ENCODE measurements at regions not wholly inside any gene's neighbourhood (a gene's known extent, or its start where the extent isn't known, plus 50 kb on each side); places are given as distances from the start of the nearest gene placed in this dataset.

- Mint-ChIP-seq H3K4me1 (ENCODE audit: low read depth) (no peaks in the 10 kb centered on the region), H3K4me3 (no peak overlapping the region), H3K36me3 (ENCODE audit: low read depth) (no peaks in the 10 kb centered on the region), H3K27me3 (peaks cover 48% of the 10 kb centered on the region), H3K9me3 (no peaks in the 10 kb centered on the region), H3K27ac (no peak overlapping the region)
- intact Hi-C loops (cut with micrococcal nuclease): no loop called here
Measured at GRCh38 chr16:50464325-50465290, 83.6 kb upstream of the NKD1 start.

DNA sequence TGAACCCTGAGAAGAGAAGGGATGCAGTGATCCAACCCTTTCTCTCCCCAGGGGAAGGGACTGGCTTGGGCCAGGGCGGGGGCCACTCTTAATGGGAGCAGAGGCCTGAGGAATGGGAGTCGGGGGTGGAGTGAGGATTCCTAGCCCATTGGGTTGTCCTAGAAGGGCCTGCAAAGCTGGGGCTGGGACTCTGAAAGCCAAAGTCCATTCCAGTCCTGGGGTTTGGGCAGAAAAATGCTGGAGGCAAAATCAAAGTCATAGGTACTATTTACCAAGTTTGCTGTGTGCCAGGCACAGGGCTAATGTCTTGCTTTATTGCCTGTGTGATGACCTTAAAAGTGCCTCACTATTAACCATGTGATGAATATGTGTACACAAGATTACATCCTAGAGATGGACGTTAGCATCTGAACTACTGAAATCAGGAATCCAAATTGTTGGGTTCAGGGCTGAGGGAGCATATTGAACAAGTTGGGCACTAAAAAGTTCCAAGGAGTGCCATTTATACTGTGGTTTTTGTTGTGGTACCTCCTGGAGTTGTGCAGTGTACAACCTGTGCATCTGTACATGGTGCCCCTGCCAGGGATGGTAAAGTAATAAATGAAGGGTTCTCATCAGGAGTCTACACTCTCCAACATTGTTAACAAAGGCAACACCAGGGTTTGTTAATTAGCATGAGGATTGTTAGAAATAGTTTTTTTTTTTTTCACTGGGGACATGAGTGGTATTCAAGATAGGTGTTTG is 84.4 kb upstream of the NKD1 start:
- intact Hi-C loops (cut with micrococcal nuclease): no loop called here
- no peaks in the 10 kb centered on the region for H3K4me1 Mint-ChIP-seq (ENCODE audit: low read depth)
- H3K9me3 Mint-ChIP-seq: no peaks in the 10 kb centered on the region
- no peaks in the 10 kb centered on the region for H3K36me3 Mint-ChIP-seq (ENCODE audit: low read depth)
- H3K4me3 Mint-ChIP-seq: no peak overlapping the region
- H3K27ac Mint-ChIP-seq: no peak overlapping the region
- H3K27me3 Mint-ChIP-seq: peaks cover 40% of the 10 kb centered on the region

- H3K4me3 Mint-ChIP-seq: no peak overlapping the region
- no peaks in the 10 kb centered on the region for H3K9me3 Mint-ChIP-seq
- H3K27ac Mint-ChIP-seq: no peak overlapping the region
- no peaks in the 10 kb centered on the region for H3K36me3 Mint-ChIP-seq (ENCODE audit: low read depth)
- intact Hi-C loops (cut with micrococcal nuclease): no loop called here
- peaks cover 36% of the 10 kb centered on the region for H3K27me3 Mint-ChIP-seq
- H3K4me1 Mint-ChIP-seq (ENCODE audit: low read depth): peaks cover 4% of the 10 kb centered on the region
Measured at GRCh38 chr16:50462793-50463507, 85.2 kb upstream of the NKD1 start.

DNA sequence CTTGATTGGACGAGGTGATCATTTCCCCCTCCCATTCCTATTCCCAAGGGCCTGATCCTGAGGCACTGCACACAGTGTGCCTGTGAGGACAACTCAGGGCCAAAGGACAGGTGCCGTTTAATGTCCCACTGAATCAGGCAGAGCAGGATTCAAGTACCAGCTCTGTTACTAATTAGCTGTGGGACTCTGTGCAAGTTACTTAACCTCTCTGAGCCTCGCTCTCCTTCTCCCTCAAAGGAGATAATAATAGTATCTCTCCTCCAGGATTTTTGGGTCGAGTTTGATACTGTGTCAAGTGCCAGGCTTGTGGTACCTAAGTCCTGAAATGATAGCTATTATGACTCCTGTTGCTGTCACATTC is 86.8 kb upstream of the NKD1 start:
- peaks cover 29% of the 10 kb centered on the region for H3K27me3 Mint-ChIP-seq
- no peaks in the 10 kb centered on the region for H3K9me3 Mint-ChIP-seq
- peaks cover 9% of the 10 kb centered on the region for H3K4me1 Mint-ChIP-seq (ENCODE audit: low read depth)
- no peak overlapping the region for H3K27ac Mint-ChIP-seq
- intact Hi-C loops (cut with micrococcal nuclease): no loop called here
- H3K36me3 Mint-ChIP-seq (ENCODE audit: low read depth): no peaks in the 10 kb centered on the region
- no peak overlapping the region for H3K4me3 Mint-ChIP-seq

- H3K27ac Mint-ChIP-seq: no peak overlapping the region
- no peak overlapping the region for H3K4me3 Mint-ChIP-seq
- intact Hi-C loops (cut with micrococcal nuclease): no loop called here
- H3K27me3 Mint-ChIP-seq: peaks cover 26% of the 10 kb centered on the region
- peaks cover 9% of the 10 kb centered on the region for H3K4me1 Mint-ChIP-seq (ENCODE audit: low read depth)
- no peaks in the 10 kb centered on the region for H3K9me3 Mint-ChIP-seq
- H3K36me3 Mint-ChIP-seq (ENCODE audit: low read depth): no peaks in the 10 kb centered on the region
Measured at GRCh38 chr16:50460538-50461399, 87.4 kb upstream of the NKD1 start.

DNA sequence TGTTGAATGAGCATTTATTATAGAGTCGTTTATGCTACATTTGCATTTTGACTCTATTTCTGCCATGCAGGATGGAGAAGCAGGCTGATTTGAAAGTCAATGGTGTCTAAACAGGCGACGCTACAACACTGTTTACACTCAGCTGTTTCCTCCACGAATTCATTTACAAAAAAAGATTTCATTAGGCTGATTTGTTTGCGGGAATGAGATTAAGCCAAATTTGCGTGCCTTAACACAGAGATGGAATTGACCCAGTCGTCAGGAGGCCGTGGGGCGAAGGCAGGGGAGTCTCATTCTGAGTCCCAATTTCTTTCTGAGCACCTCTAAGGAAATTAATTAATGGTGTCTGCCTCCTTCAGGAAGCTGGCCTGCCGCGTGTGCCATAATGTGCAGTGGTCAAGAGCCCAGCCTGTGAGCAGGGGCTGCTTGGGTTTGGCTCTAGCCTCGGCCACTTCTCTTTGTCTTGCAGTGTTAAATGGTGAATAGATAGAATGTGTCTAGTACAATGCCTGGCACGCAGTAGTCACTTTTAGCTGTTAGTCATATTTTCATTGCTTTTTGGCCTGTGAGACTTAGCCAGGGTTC is 88.6 kb upstream of the NKD1 start:
- H3K27ac Mint-ChIP-seq: no peak overlapping the region
- H3K9me3 Mint-ChIP-seq: no peaks in the 10 kb centered on the region
- H3K27me3 Mint-ChIP-seq: peaks cover 19% of the 10 kb centered on the region
- H3K36me3 Mint-ChIP-seq (ENCODE audit: low read depth): no peaks in the 10 kb centered on the region
- intact Hi-C loops (cut with micrococcal nuclease): no loop called here
- no peak overlapping the region for H3K4me3 Mint-ChIP-seq
- H3K4me1 Mint-ChIP-seq (ENCODE audit: low read depth): peaks cover 9% of the 10 kb centered on the region

DNA sequence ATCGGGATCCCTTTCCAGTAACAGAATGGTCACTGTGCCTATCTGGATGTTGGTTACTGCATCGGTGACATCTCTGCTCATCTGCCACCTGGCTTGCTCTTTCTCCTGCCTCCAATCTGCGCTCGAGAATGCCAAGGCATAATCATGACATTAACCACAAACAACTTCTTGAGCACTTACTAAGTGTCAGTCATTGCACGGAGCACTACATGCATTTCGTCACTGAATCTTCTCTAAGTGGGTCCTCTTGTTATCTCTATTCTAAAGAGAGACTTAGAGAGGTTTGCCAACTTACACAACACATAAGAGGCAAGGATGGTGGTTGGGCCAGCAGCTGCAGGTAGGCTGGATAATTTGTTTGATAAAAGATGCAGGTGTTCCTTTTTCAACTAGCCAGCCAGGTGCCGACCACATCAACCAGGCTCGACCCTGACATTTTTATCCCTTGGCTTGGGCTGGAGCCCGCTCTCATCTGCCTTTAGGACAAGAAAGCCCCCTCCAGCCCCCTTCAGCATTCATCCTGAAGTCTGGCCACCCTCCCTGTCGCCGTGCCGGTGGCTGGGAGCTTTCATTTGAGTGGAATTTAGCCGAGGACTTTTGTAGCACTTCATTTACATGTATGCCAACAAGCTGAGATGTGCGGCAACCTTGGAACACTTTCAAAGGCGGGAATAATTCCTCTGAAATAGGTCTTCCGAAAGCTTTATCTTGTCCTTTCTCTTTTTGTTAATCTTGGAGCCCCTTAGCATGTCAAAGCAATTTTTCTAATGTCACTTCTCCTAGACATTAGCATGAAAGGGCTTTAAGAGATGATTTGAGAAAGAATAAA is 89.3 kb upstream of the NKD1 start:
- H3K27me3 Mint-ChIP-seq: peaks cover 16% of the 10 kb centered on the region
- no peak overlapping the region for H3K27ac Mint-ChIP-seq
- no peak overlapping the region for H3K4me3 Mint-ChIP-seq
- no peaks in the 10 kb centered on the region for H3K36me3 Mint-ChIP-seq (ENCODE audit: low read depth)
- intact Hi-C loops (cut with micrococcal nuclease): no loop called here
- H3K9me3 Mint-ChIP-seq: no peaks in the 10 kb centered on the region
- H3K4me1 Mint-ChIP-seq (ENCODE audit: low read depth): peaks cover 9% of the 10 kb centered on the region

DNA sequence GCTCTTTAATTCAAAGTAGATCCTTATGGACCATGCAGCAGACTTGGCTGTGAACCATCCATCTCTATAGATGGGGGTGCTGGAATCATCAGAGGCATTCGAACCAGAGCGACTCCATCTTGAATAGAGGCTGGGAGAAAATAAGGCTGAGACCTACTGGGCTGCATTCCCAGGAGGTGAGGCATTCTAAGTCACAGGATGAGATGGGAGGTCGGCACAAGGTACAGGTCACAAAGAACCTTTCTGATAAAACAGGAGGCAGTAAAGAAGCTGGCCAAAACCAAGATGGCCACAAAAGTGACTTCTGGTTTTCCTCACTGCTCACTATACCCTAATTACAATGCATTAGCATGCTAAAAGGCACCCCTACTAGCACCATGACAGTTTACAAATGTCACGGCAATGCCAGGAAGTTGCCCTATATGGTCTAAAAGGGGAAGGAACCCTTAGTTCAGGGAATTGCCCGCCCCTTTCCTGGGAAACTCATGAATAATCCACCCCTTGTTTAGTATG is 89.2 kb upstream of the BRD7 start:
- Mint-ChIP-seq H3K27me3 (peaks cover 12% of the 10 kb centered on the region), H3K27ac (no peak overlapping the region), H3K9me3 (no peaks in the 10 kb centered on the region), H3K4me3 (no peak overlapping the region), H3K36me3 (ENCODE audit: low read depth) (no peaks in the 10 kb centered on the region), H3K4me1 (ENCODE audit: low read depth) (peaks cover 9% of the 10 kb centered on the region)
- intact Hi-C loops (cut with micrococcal nuclease): no loop called here

DNA sequence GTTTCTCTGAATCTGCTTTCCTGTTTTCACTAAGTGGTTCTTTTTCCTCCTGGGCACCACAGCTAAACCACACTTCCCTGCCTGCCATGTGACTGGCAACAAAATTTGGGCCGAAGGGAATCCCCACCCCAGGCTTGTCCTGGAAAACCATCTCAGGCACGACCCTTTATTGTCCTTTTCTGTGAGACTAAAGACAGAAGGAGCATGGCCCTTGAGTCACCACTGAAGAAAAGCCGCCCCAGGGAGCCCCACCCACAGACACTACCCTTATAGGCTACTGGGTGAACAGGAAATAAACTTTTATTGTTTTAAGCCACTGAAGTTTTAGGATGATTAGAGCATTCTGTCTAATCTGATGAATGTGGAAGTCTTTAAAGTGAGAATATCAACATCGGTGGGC is 88.6 kb upstream of the BRD7 start:
- Mint-ChIP-seq H3K36me3 (ENCODE audit: low read depth) (no peaks in the 10 kb centered on the region), H3K9me3 (no peaks in the 10 kb centered on the region), H3K27ac (no peak overlapping the region), H3K27me3 (peaks cover 11% of the 10 kb centered on the region), H3K4me3 (no peak overlapping the region), H3K4me1 (ENCODE audit: low read depth) (peaks cover 9% of the 10 kb centered on the region)
- intact Hi-C loops (cut with micrococcal nuclease): no loop called here

- intact Hi-C loops (cut with micrococcal nuclease): no loop called here
- no peak overlapping the region for H3K27ac Mint-ChIP-seq
- peaks cover 9% of the 10 kb centered on the region for H3K4me1 Mint-ChIP-seq (ENCODE audit: low read depth)
- H3K9me3 Mint-ChIP-seq: no peaks in the 10 kb centered on the region
- no peak overlapping the region for H3K4me3 Mint-ChIP-seq
- peaks cover 11% of the 10 kb centered on the region for H3K27me3 Mint-ChIP-seq
- no peaks in the 10 kb centered on the region for H3K36me3 Mint-ChIP-seq (ENCODE audit: low read depth)
Measured at GRCh38 chr16:50455288-50455845, 86.6 kb upstream of the BRD7 start.

DNA sequence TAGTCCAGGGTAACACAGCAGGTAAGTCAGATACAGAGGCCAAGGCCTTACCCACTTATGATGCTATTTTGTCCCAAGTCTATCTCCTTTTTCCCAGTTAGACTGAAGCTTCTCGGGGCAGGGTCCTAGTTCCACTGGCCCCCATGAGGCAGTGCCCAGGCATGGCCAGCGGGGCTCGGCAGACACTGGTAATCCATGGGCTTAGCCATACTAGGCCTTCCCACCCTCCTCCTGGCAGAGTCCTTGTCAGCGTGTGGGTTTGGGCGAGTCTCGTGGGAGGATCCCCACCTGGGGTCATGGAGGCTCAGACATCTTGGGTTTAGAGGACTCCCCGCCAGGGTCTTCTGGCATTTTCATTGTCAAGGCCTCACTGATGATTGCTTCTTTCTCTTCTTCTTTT is 84.7 kb upstream of the BRD7 start:
- intact Hi-C loops (cut with micrococcal nuclease): no loop called here
- Mint-ChIP-seq H3K27ac (no peak overlapping the region), H3K36me3 (ENCODE audit: low read depth) (no peaks in the 10 kb centered on the region), H3K27me3 (peaks cover 9% of the 10 kb centered on the region), H3K9me3 (no peaks in the 10 kb centered on the region), H3K4me1 (ENCODE audit: low read depth) (peaks cover 6% of the 10 kb centered on the region), H3K4me3 (no peak overlapping the region)

- intact Hi-C loops (cut with micrococcal nuclease): no loop called here
- Mint-ChIP-seq H3K4me3 (no peak overlapping the region), H3K4me1 (ENCODE audit: low read depth) (peaks cover under 1% of the 10 kb centered on the region), H3K36me3 (ENCODE audit: low read depth) (no peaks in the 10 kb centered on the region), H3K27ac (no peak overlapping the region), H3K27me3 (peaks cover 11% of the 10 kb centered on the region), H3K9me3 (no peaks in the 10 kb centered on the region)
Measured at GRCh38 chr16:50451951-50452508, 83.2 kb upstream of the BRD7 start.

Measured in dendritic cell treated with granulocyte-macrophage colony-stimulating factor and Interleukin-4, amounts not matched to agents 40 ng/mL and 50 ng/mL, for 4 days (primary cell).